Stimulated activated CD4-positive, alpha-beta T cell treated with anti-CD3 and anti-CD28 coated beads, Interleukin-12 subunit alpha, Interleukin-12 subunit beta, amount 100 ng/mL, for 24 hours (primary cell): ENCODE measurements at regions not wholly inside any gene's neighbourhood (a gene's known extent, or its start where the extent isn't known, plus 50 kb on each side); places are given as distances from the start of the nearest gene placed in this dataset.

Source experiments
- DNase-seq, 2 experiments: peaks; one replicate each; pipeline ENCODE4 v3.0.0-alpha.2; 2020; ENCODE audit warnings: low read depth in 2 of 2

DNA sequence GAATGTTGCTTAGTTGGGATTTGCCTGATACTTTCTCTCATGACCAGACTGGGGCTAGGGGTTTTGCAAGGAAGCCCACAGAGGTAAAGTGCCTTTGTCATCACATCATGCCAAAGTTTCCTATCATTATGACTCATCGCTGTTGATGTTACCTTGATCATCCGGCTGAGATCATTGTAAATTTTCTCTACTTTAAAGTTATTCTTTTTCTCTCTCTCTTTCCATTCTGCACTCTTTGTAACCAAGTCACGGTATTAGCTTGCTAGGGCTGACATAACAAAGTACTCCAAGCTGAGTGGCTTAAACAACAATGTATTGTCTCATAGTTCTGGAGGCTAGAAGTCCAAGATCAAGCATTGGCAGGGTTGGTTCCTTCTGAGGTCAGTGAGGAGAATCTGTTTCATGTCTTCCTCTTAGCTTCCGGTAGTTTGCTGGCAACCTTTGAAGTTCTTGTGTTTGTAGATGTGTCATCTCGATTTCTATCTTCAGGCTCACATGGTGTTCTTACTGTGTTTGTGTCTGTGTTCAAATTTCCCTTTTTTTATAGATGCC is 113.0 kb downstream of the DTHD1 start:
- DNase-seq: no peak

DNA sequence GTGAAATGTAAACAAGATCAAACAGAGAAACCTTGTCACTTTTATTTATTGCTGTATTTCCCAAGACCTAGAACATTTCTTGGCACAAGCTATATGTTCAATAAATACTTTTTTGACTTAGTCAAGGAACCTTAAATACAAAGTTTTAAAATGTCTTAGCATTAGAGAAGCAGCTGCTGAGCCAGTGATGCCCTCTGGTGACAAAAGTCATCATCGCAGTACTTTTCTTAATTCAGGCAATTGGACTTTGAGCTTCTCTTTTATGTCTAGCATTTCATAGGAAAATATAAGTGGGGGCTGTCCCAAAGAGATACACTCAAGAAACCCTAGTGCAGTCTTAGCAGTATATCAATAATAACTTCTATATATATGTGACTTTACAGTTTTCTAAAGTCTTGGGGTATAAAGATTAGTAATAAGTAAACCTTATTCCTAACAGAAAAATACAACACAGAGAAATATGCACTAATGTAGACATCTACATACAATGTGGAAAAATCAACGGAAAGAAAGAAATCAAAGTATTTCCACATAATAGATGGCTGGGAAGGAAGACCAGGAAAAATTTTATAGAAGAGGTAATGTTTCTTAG is 118.4 kb downstream of the DTHD1 start:
- peak in 1 of 2 experiments; percentile 22 for DNase-seq

DNA sequence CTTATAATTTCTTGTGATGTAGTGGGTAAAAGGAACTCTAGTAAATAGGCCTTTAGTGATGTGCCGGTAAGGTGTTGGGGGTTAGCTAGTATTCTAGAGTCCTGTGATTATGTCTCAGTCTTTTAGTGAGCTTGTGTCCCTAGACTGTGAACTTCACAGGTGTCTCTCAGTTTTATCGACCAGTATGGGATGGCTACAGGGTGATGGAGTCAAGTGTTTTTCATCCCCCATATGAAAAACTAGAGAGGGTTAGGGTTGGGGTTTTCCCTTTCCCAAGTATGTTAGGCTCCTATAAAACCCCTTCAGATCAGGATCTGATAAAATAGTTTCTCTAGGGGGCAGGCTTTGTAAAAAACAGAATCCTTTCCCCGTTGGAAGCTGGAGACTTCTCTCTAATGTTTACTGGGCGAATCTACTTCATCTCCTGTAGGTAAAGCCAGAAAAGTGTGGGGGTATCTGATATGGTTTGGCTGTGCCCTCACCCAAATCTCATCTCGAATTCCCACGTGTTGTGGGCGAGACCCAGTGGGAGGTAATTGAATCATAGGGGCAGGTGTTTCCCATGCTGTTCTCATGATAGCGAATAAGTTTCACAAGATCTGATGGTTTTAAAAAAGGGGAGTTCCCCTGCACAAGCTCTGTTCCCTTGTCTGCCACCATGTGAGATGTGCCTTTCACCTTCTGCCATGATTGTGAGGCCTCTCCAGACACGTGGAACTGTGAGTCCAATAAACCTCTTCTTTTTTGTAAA is 120.8 kb downstream of the DTHD1 start:
- DNase-seq: no peak

DNA sequence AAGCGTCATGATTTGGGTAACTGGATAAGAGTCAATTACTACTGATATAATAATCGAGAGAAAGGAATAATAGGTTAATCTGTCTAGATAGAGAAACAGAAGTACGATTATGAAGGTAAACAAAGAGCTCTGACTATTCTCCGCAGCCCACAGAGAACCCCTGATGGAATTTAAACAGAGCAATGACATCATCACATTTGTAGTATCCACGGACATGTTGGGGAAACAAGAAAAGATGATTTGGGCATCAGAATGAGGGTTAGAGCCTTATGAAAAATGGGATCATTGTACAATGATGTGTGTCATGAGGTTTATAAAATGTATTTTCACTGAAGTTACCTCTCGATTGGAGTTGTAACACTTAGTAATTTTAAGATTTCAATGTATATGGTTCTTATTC is 129.9 kb downstream of the DTHD1 start:
- no peak for DNase-seq

DNA sequence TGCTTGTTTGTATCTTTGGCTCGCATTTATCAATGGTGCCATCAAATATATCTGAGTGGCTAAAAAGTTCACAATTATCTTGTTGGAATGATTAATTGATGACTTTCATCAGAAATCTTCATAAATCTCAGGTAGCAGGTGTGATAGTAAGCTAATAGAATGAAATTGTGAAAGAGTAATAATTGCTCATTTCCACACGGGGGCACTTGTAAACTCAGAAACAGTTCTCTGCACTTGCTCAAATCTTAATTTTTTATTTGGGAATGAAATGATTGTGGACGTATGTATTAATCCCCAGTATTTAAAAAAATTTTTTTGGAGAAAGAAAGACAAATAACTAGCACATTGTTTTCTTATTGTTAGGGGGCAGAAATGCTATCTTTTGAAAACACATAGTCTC is 132.8 kb downstream of the DTHD1 start:
- DNase-seq: no peak

DNA sequence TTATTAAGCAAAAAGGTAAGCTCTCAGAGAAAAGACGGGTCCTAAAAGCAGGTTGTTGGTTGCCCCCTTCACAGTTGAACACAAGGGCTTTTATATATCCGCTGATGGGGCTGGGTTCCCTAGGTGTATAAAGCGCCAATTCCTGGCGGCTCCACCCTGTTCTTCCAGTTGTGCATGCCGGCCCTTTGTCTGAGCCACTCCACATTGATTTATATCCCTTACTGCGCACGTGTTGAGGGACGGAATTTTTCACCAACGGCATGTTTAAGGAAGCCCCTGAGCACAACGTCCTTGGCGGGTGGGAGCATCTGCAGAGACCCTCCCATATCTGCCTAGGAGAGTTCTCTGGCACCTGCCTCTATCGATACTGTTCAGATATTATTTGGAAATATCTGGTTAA is 135.7 kb downstream of the DTHD1 start:
- no peak for DNase-seq

DNA sequence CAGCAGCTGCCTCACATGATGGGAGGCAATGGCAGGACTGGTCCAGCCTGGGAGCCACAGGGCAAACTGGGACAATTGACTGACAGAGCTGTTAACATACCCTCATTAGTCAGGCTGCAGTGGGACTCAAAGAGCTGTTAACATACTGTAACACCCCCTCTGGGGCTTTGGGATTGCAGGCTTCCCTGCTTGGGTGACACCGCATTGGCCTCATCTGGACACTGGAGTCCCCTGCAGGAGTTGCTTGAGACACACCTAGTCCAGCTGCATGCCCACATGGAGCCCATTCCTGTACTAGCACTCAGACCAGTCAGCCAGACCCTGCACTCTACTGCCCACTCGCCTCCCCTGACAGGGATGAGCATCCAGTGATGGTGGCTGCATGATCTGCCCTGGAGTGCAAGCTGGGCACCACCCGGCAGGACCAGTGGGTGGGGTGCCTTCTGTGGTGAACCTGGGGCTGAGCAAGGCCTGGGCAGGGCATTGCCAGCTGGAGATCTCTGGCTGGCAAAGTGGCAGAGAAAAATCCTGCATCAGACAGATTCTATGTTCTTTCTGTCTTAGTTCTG is 138.8 kb downstream of the DTHD1 start:
- DNase-seq: no peak

DNA sequence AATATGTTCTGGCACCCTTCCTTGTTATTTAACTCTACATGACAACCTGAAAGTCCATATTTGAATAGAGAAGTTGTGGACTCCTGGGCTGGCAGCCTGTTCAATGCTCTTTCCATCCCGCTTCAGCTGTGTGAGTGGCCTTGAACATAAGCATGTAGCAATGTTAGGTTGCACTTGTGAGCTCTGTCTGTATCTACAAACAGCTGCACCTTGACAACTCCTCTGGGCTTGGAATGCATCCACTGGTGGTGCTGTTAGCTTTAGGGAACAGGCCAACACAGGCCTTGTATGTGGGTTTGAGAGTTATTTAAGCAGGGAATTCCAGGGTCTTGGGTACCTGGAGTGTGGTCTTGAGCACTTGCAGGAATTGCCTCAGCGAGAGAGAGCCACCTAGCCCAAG is 141.2 kb downstream of the DTHD1 start:
- no peak for DNase-seq

DNA sequence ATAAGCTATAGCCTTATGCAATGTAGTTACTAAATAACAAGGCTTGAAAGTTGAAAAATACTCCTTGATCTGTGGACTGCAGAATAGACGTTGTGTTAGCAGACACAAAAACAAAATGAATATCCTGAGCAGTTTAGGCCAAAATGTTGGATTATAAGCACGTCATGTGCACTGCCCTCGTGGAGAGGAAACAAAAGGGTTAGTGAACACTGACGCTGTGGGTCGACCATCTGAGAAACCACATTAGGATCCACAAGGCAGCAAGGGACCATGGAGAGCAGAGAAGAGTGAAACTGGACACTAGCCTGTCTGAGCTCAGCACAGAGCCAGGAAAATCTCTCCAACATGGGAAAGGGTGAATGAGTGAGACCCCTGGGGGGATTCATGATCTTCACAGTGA is 145.3 kb downstream of the DTHD1 start:
- no peak for DNase-seq

DNA sequence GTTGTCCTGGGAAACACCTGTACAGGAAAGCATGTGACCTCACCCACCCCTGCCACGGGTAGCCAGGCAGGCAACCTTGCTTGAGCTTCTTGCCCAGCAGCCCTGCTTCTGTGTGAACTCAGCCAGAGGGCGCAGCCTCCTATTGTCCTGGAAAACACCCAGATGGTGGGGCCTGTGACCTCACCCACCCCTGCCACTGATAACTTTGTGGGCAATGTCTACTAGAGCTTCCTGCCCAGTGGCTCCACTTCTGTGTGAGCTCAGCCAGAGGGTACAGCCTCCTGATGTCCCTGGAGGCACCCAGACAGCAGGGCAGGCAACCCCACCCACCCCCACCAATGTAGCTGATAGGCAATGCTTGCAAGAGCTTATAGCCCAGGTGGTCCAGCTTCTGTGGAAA is 146.3 kb downstream of the DTHD1 start:
- DNase-seq: no peak

DNA sequence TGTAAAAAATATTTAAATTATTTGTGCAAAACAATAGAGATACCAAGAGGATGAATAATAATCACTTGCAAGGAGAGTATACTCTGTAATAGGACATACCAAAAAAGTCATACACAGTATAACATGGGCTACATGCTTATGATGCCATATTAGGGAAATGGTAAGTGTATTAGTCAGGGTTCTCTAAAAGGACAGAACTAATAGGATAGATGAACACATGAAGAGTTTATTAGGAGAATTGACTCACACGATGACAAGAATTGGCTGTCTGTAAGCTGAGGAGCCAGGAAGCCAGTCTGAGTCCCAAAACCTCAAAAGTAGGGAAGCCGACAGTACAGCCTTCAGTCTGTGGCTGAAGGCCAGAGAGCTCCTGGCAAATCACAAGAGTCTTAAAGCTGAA is 151.2 kb downstream of the DTHD1 start:
- no peak for DNase-seq

DNA sequence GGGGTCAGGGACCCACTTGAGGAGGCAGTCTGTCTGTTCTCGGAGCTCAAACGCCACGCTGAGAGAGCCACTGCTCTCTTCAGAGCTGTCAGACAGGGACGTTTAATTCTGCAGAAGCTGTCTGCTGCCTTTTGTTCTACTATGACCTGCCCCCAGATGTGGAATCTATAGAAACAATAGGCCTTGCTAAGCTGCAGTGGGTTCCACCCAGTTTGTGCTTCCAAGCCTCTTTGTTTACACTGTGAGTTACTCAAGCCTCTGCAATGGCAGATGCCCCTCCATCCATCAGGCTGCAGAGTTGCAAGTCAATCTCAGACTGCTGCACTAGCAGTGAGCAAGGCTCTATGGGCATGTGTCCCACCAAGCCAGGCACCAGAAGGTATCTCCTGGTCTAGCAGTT is 158.1 kb downstream of the DTHD1 start:
- DNase-seq: no peak

DNA sequence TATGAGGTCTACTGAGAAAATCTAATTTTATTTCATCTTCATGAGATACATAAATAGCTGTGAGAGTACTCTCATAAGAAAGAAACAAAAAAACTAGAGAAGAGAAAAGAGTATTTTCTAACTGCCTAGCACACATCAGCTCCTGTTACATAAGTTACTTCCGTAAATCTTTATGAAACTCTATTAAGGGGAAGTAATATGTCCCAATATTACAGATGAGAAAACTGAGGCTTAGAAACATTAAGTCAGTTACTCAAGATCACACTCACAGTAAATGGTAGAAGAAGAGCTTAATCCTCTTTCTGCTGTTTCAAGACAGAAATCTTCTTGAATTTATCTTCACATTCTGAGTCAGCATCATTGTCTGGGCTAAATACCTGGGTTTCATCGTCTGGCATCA is 164.1 kb downstream of the DTHD1 start:
- no peak for DNase-seq

DNA sequence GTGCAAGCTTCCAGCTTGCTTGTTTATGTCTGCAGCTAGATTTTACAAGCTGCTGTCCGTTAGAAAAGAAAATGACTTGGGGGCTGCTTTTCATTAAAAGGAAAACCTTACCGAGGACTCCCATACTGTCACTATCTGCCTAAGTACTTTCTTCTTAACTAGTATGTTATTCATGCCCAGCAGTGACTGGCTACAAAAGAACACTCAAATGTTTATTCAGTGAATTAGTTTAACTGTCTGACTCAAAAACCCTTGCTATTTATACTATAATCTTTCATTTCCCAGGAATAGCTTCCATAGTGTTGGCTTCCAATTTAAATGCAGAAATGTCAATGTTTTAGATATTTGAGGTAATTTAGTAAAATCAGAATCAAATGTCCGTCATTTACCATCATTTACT is 164.9 kb downstream of the DTHD1 start:
- no peak for DNase-seq

DNA sequence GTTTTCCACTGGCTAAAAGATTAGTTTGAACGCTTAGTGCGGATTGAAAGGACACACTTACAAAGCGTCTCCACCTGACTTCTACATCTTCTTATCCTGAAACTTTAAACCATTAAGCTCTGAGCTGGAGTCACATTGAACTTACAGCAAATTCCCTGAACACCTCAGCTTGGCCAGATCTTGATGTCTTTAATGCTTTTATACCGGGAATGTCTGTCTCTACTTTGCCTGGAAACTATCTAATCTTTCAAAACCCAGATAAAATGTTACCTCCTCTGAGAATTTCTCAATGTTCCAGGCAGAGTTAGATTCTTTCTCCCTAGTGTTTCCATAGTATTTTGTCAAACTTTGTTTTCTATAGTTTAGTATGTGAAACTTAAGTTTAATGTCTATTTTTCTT is 179.9 kb downstream of the DTHD1 start:
- no peak for DNase-seq

DNA sequence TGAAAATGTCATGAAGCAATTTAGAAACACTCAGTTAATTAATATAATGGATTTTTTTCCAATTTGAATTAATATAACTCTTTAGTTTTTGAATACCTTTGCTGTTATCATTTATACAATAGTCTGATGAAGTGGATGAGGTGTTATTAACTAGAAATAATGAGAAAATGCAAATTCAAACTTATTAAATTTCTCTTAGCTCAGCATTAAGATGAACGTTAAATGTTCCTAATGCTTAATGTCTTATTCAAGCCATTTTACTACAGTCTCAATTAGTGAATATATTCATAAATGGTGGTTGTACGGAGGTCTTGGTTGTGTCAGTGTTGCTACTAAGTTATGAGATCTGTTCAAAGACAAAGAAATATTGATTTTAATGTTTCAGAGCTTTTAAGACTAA is 186.3 kb downstream of the DTHD1 start:
- DNase-seq: no peak

DNA sequence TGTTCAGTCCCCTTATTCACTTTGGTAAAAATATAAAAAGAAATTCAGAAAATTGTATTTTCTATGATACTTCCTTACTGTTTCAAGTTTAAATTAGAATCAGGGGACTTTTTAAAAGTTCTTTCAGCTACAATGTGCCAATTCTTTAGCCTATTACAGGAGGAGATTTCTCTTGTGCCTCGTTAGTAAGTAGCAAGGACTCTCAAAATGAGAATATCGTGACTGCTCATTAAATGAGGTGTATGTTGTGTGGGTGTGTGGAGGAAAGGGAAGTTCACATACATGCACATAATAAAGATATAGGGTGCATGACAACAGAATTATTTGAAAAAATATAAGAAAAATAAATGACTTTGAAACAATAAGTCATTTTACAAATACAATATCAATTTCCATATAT is 190.5 kb downstream of the DTHD1 start:
- DNase-seq: no peak

DNA sequence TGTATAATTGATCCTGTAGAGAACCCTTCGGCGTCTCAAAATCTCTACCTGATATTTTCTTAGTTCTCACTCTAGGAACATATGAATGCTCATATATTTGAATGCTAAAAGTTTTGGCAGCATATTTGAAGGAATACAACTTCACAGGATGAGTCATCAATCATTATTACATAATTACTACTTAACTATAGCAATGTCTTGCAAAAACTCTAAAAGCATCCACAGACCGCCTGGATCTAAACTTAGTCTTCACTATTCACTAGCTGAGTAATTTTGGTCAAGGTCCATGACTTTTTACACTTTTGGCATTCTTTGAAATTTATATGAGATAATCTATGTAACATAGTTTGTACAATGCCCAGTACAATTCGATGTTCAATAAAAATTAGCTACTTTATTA is 194.7 kb downstream of the DTHD1 start:
- DNase-seq: no peak

DNA sequence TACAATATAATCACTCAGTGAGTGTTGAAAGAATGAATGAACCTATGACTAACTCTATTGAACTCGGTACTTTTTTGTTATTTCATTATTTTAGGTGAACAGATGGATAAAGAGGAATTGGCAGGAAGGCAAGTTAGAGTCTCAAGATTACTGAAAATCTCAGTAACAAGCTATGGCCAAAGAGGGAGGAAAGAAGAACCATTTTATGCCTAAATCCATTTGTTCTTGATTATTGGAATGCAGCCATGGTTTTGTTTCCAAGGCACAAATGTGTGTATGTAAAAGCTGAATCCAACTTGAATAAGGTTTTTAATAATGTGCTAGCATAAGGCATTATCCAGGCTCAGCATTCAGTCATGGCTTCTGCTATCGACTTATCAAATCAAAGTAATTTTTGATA is 196.4 kb downstream of the DTHD1 start:
- DNase-seq: no peak

DNA sequence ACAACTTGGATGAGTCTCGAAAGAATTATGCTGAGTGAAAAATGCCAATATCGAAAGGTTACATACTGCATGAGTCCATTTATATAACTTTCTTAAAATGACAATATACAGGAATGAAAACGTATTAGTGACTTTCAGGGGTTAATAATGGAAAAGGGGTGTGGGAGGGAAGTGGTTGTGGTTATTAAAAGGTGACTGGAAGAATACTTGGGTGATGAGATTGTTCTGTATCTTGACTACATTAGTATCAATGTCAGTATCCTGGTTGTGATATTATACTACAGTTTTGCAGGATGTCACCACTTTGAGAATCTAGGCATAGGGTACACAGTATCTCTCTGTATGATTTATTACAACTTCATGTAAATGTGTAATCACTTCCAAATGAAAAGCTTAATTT is 204.5 kb downstream of the DTHD1 start:
- no peak for DNase-seq

DNA sequence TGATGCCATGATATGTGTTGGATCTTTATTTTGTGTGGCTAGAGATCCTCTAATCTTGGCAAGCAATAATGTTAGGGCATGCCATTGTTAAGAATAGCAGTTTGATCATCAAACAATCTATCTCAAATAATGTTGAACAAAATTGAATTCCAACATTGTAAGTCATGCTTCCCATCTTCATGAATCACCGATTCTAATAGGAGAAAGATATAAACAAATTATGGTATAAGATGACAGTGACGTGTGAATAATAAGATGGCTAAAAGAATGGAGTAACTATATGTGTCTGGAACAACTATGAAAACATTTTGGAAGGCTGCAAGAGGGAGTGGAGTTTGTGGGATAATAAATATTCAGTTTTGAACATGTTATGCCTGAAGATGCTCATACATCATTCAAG is 208.4 kb downstream of the DTHD1 start:
- no peak for DNase-seq

DNA sequence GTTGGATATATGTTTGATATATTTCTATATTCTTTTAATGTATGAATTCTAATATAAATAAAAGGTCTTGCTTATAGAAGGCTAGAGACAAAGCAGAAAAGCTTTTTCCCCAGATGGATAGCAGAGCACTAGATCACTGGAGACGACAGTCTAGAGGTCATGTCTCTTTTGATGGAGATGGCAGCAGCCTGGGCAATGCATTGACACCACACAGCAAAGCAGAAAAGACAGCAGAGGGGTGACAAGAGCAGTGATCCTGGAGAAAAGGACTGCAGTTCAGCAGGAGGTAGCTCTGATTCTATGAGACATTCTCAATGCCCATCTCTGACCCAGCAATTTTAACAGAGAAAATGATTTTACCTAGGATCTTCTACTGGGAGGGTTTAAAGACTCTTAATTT is 210.6 kb downstream of the DTHD1 start:
- no peak for DNase-seq

DNA sequence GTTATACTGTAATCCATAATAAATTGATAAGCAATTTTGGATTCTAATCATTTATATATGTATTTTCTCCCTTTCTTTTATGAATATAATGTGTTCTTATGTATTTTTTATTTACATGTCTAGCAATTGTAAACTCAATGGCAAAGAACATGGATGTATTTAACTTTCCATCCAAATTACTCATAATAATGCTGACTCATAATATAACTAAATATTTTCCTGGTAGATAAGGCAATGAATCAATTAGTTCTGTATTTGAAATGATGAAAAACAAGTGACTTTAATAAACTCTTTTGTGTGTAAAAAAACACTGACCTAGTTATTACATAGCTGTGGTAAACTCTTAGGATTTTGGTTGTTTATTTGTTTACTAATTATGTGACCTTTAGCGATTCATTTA is 211.2 kb downstream of the DTHD1 start:
- DNase-seq: no peak
